ENCODE measurements at regions not wholly inside any gene's neighbourhood (a gene's known extent, or its start where the extent isn't known, plus 50 kb on each side); places are given as distances from the start of the nearest gene placed in this dataset.

DNA sequence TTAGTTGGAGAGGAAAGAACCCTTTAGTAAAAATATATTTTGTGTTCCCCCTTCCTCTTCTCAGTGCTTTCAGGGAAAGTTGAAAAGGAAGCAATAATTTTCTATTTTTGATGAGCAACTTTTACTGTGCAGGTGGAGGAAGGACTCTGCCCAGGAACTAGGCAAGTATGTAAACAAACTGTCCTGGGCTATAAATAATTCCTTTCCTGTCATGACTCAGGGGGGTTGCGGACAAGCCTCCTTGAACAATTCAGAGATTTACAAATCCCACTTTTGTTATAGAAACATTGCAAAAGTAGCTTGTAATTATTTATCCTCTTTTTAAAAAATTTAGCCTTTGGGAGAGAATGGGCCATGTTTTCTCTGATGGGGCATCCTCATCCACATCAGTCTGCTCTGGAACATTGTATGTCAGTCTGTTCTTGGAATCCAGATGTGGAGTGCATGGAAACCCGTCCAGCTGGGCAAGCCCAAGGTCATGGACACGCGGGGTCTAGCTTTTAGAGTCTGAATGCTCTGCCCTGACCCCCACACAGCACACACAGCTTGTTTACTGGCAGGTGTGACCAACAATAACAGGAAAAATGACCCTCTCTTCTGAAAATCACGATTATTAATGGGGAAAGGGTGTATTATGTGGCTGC is 127.6 kb downstream of the GADD45G start:
- no peak for TF ChIP-seq TCF7L2 (IDR thresholded peaks at IDR 0.05; ENCODE audit: borderline replicate concordance, low read depth, low read length)
- no peak for TF ChIP-seq ZNF558 (tag by site-specific recombination; IDR thresholded peaks at IDR 0.05)
- no peak for TF ChIP-seq SP7 (tag by site-specific recombination; IDR thresholded peaks at IDR 0.05)
- no peak for TF ChIP-seq ZNF24 (tag by site-specific recombination; IDR thresholded peaks at IDR 0.05)
- TF ChIP-seq ZNF37A (tag by site-specific recombination; IDR thresholded peaks at IDR 0.05): no peak
- TF ChIP-seq, protein P1, sequence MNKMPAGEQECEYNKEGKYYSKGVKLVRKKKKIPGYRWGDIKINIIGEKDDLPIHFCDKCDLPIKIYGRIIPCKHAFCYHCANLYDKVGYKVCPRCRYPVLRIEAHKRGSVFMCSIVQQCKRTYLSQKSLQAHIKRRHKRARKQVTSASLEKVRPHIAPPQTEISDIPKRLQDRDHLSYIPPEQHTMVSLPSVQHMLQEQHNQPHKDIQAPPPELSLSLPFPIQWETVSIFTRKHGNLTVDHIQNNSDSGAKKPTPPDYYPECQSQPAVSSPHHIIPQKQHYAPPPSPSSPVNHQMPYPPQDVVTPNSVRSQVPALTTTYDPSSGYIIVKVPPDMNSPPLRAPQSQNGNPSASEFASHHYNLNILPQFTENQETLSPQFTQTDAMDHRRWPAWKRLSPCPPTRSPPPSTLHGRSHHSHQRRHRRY (tag by site-specific recombination; IDR thresholded peaks at IDR 0.05): no peak
- no peak for TF ChIP-seq ZNF274 (IDR thresholded peaks at IDR 0.05; ENCODE audit: low read length)
- no peak for TF ChIP-seq ZNF274 (tag by site-specific recombination; IDR thresholded peaks at IDR 0.05; ENCODE audit: borderline replicate concordance)
- TF ChIP-seq, protein P2, sequence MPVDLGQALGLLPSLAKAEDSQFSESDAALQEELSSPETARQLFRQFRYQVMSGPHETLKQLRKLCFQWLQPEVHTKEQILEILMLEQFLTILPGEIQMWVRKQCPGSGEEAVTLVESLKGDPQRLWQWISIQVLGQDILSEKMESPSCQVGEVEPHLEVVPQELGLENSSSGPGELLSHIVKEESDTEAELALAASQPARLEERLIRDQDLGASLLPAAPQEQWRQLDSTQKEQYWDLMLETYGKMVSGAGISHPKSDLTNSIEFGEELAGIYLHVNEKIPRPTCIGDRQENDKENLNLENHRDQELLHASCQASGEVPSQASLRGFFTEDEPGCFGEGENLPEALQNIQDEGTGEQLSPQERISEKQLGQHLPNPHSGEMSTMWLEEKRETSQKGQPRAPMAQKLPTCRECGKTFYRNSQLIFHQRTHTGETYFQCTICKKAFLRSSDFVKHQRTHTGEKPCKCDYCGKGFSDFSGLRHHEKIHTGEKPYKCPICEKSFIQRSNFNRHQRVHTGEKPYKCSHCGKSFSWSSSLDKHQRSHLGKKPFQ (tag by site-specific recombination; IDR thresholded peaks at IDR 0.05): no peak
- no peak for TF ChIP-seq ZNF621 (tag by site-specific recombination; IDR thresholded peaks at IDR 0.05)
- TF ChIP-seq ZNF768 (tag by site-specific recombination; IDR thresholded peaks at IDR 0.05): no peak
- no peak for TF ChIP-seq KLF16 (tag by site-specific recombination; IDR thresholded peaks at IDR 0.05)
- TF ChIP-seq SP2 (tag by site-specific recombination; IDR thresholded peaks at IDR 0.05): no peak
- TF ChIP-seq ZNF629 (tag by site-specific recombination; IDR thresholded peaks at IDR 0.05): no peak
- no peak for TF ChIP-seq ZNF624 (tag by site-specific recombination; IDR thresholded peaks at IDR 0.05)
- TF ChIP-seq ZBTB48 (tag by site-specific recombination; IDR thresholded peaks at IDR 0.05): no peak
- TF ChIP-seq, protein P3, sequence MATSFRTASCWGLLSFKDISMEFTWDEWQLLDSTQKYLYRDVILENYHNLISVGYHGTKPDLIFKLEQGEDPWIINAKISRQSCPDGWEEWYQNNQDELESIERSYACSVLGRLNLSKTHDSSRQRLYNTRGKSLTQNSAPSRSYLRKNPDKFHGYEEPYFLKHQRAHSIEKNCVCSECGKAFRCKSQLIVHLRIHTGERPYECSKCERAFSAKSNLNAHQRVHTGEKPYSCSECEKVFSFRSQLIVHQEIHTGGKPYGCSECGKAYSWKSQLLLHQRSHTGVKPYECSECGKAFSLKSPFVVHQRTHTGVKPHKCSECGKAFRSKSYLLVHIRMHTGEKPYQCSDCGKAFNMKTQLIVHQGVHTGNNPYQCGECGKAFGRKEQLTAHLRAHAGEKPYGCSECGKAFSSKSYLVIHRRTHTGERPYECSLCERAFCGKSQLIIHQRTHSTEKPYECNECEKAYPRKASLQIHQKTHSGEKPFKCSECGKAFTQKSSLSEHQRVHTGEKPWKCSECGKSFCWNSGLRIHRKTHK (tag by site-specific recombination; IDR thresholded peaks at IDR 0.05): no peak
- no peak overlapping the region for H3K4me3 ChIP-seq (ENCODE audit: low read depth, low read length)
- no peak overlapping the region for H3K27ac ChIP-seq (ENCODE audit: extremely low read depth, low read depth, low read length)
- H3K4me1 ChIP-seq (ENCODE audit: control insufficient read depth, insufficient read depth, low read length): no peaks in the 10 kb centered on the region; the same call in 1 of the 2 replicates
- CTCF ChIA-PET: interaction anchor here (0.7 to 1.2 kb wide), 2 partner anchors 125 to 367 kb away, joined by 3 read pairs; no protein-coding TSS in a partner anchor
- no peaks in the 10 kb centered on the region for H3K9me3 ChIP-seq (ENCODE audit: control insufficient read depth, insufficient read depth, low read depth, low read length)
- POLR2A ChIA-PET: no interaction called here
- no peaks in the 10 kb centered on the region for H3K36me3 ChIP-seq (ENCODE audit: control insufficient read depth in 2 of 2, insufficient read depth in 1 of 2, low read length in 2 of 2)

DNA sequence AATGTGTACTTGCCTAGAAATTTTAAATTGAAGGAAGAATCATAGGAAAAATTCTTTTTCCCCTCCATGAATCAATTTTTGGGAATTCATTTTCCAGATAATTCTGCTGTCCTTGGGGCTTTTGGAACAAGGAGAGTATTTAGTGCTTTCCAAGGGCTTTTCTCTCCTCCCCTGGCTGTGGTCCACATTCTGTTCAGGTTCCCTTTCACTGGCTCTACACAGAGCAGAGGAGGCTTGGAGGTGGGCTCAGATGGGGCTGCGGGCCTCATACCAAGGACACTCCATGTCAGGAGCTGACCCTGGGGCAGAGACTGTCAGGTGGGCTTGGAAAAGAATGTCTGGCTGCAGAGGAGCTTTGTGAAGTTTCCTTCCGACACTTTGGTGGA is 128.1 kb downstream of the GADD45G start:
- POLR2A ChIA-PET: no interaction called here
- TF ChIP-seq HOXA7 (CRISPR knock-in tag; IDR thresholded peaks at IDR 0.05; ENCODE audit: borderline replicate concordance) (no peak), SP3 (tag by site-specific recombination; IDR thresholded peaks at IDR 0.05) (no peak), ZBTB1 (tag by site-specific recombination; IDR thresholded peaks at IDR 0.05) (no peak), ZBTB48 (tag by site-specific recombination; IDR thresholded peaks at IDR 0.05) (no peak), MZF1 (tag by site-specific recombination; IDR thresholded peaks at IDR 0.05; ENCODE audit: borderline replicate concordance) (no peak), ZNF610 (tag by site-specific recombination; IDR thresholded peaks at IDR 0.05; ENCODE audit: borderline replicate concordance) (no peak), ZSCAN23 (tag by site-specific recombination; IDR thresholded peaks at IDR 0.05) (no peak), ZNF132 (tag by site-specific recombination; IDR thresholded peaks at IDR 0.05; ENCODE audit: borderline replicate concordance) (no peak), ZNF114 (tag by site-specific recombination; IDR thresholded peaks at IDR 0.05) (no peak), ZBTB21 (tag by site-specific recombination; IDR thresholded peaks at IDR 0.05) (no peak)
- TF ChIP-seq, protein P4, sequence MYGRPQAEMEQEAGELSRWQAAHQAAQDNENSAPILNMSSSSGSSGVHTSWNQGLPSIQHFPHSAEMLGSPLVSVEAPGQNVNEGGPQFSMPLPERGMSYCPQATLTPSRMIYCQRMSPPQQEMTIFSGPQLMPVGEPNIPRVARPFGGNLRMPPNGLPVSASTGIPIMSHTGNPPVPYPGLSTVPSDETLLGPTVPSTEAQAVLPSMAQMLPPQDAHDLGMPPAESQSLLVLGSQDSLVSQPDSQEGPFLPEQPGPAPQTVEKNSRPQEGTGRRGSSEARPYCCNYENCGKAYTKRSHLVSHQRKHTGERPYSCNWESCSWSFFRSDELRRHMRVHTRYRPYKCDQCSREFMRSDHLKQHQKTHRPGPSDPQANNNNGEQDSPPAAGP (tag by site-specific recombination; IDR thresholded peaks at IDR 0.05): no peak
- TF ChIP-seq, protein P5, sequence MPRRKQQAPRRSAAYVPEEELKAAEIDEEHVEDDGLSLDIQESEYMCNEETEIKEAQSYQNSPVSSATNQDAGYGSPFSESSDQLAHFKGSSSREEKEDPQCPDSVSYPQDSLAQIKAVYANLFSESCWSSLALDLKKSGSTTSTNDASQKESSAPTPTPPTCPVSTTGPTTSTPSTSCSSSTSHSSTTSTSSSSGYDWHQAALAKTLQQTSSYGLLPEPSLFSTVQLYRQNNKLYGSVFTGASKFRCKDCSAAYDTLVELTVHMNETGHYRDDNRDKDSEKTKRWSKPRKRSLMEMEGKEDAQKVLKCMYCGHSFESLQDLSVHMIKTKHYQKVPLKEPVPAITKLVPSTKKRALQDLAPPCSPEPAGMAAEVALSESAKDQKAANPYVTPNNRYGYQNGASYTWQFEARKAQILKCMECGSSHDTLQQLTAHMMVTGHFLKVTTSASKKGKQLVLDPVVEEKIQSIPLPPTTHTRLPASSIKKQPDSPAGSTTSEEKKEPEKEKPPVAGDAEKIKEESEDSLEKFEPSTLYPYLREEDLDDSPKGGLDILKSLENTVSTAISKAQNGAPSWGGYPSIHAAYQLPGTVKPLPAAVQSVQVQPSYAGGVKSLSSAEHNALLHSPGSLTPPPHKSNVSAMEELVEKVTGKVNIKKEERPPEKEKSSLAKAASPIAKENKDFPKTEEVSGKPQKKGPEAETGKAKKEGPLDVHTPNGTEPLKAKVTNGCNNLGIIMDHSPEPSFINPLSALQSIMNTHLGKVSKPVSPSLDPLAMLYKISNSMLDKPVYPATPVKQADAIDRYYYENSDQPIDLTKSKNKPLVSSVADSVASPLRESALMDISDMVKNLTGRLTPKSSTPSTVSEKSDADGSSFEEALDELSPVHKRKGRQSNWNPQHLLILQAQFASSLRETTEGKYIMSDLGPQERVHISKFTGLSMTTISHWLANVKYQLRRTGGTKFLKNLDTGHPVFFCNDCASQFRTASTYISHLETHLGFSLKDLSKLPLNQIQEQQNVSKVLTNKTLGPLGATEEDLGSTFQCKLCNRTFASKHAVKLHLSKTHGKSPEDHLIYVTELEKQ (tag by site-specific recombination; IDR thresholded peaks at IDR 0.05; ENCODE audit: borderline replicate concordance): no peak
- H3K4me3 ChIP-seq (ENCODE audit: low read depth, low read length): no peak overlapping the region
- H3K27ac ChIP-seq (ENCODE audit: extremely low read depth, low read depth, low read length): no peak overlapping the region
- CTCF ChIA-PET: interaction anchor here (0.6 to 1.2 kb wide), 2 partner anchors 367 to 714 kb away, joined by 3 read pairs; no protein-coding TSS in a partner anchor
- no peaks in the 10 kb centered on the region for H3K9me3 ChIP-seq (ENCODE audit: control insufficient read depth, insufficient read depth, low read depth, low read length)
- H3K4me1 ChIP-seq (ENCODE audit: control insufficient read depth, insufficient read depth, low read length): no peaks in the 10 kb centered on the region; the same call in 1 of the 2 replicates
- H3K36me3 ChIP-seq (ENCODE audit: control insufficient read depth in 2 of 2, insufficient read depth in 1 of 2, low read length in 2 of 2): no peaks in the 10 kb centered on the region
